K562 (cell line): ENCODE measurements at regions not wholly inside any gene's neighbourhood (a gene's known extent, or its start where the extent isn't known, plus 50 kb on each side); places are given as distances from the start of the nearest gene placed in this dataset.

Experiments
- ARID1B ChIP-seq: fragments of 450-650 bp; IDR thresholded peaks from 2 replicates; pipeline ENCODE4 v1.6.1; 2016; ENCODE audit warnings: antibody characterized with exemption, mild to moderate bottlenecking, inconsistent platforms
- ATF7 ChIP-seq: fragments of 450-650 bp; IDR thresholded peaks from 2 replicates; pipeline ENCODE4 v1.7.1; 2014; ENCODE audit warnings: mild to moderate bottlenecking, moderate library complexity
- BCL6 ChIP-seq: fragments of 250-450 bp; sonication (Bioruptor Pico); IDR thresholded peaks from 2 replicates; pipeline ENCODE4 v1.4.0; 2020
- CBX1 ChIP-seq: sonication (generic); IDR thresholded peaks from 2 replicates; pipeline ENCODE4 v1.6.1; 2016; ENCODE audit warnings: antibody characterized with exemption, low read depth, mild to moderate bottlenecking
- CBX2 ChIP-seq: fragments of 200-600 bp; sonication (generic); IDR thresholded peaks from one replicate; pipeline ENCODE4 v1.6.1; 2012; ENCODE audit warnings: mild to moderate bottlenecking, low read length, inconsistent platforms; ENCODE audit not compliant: insufficient read depth, poor library complexity, severe bottlenecking
- FIP1L1 ChIP-seq: fragments of 200-400 bp; formaldehyde crosslinking; IDR thresholded peaks from 2 replicates; pipeline ENCODE4 v1.6.1; 2018; ENCODE audit warnings: mild to moderate bottlenecking, low read depth, low read length; ENCODE audit not compliant: poor library complexity, severe bottlenecking
- GABPB2 ChIP-seq: fragments of 250-450 bp; sonication (Bioruptor Pico); conservative IDR thresholded peaks from 2 replicates; pipeline ENCODE4 v1.5.1; 2021; ENCODE audit warnings: mild to moderate bottlenecking
- GATA2 ChIP-seq: sonication (generic); formaldehyde crosslinking; IDR thresholded peaks from 2 replicates; pipeline ENCODE4 v1.4.0; 2020; ENCODE audit warnings: mild to moderate bottlenecking, missing genetic modification reagents
- HDAC8 ChIP-seq: fragments of 450-650 bp; IDR thresholded peaks from 2 replicates; pipeline ENCODE4 v1.6.1; 2016; ENCODE audit warnings: mild to moderate bottlenecking, missing genetic modification characterization, moderate library complexity, missing compliant biosample characterization
- MAZ ChIP-seq, 2 experiments: fragments of 450-650 bp in 1 of 2; sonication (generic) in 1 of 2; formaldehyde crosslinking; IDR thresholded peaks in 1 of 2; conservative IDR thresholded peaks in 1 of 2; 2 replicates each; pipeline versions ENCODE4 v1.4.0 to v1.5.0; 2020; ENCODE audit warnings: mild to moderate bottlenecking in 1 of 2, missing genetic modification reagents in 1 of 2
- NFE2L1 ChIP-seq: fragments of 450-650 bp; IDR thresholded peaks from 2 replicates; pipeline ENCODE4 v1.6.1; 2016; ENCODE audit warnings: missing genetic modification characterization, low read depth, mild to moderate bottlenecking, missing compliant biosample characterization, moderate library complexity, borderline replicate concordance
- NR3C1 ChIP-seq: sonication (generic); formaldehyde crosslinking; IDR thresholded peaks from 2 replicates; pipeline ENCODE4 v1.8.1; 2022; ENCODE audit warnings: missing genetic modification reagents
- SNIP1 ChIP-seq: fragments of 450-650 bp; IDR thresholded peaks from 2 replicates; pipeline ENCODE4 v1.7.1; 2017; ENCODE audit warnings: low read depth, mild to moderate bottlenecking
- TARDBP ChIP-seq: fragments of 450-650 bp; IDR thresholded peaks from 2 replicates; pipeline ENCODE4 v1.6.1; 2016
- TCF7L2 ChIP-seq: fragments of 150-350 bp; IDR thresholded peaks from 2 replicates; pipeline ENCODE4 v1.6.1; 2016; ENCODE audit warnings: low read depth, mild to moderate bottlenecking, low read length, moderate library complexity
- ZKSCAN1 ChIP-seq: fragments of 150-350 bp; IDR thresholded peaks from 2 replicates; pipeline ENCODE4 v1.6.1; 2016; ENCODE audit warnings: low read depth, low read length
- ZNF24 ChIP-seq: fragments of 450-650 bp; IDR thresholded peaks from 2 replicates; pipeline ENCODE4 v1.6.1; 2016
- ZNF263 ChIP-seq: sonication (generic); formaldehyde crosslinking; IDR thresholded peaks from 2 replicates; pipeline ENCODE4 v1.8.0; 2022; ENCODE audit warnings: mild to moderate bottlenecking, missing genetic modification reagents, borderline replicate concordance
- ZNF507 ChIP-seq: conservative IDR thresholded peaks from 2 replicates; pipeline ENCODE4 v1.6.1; 2017; ENCODE audit warnings: missing genetic modification characterization, missing compliant biosample characterization
- ZNF76 ChIP-seq: fragments of 250-450 bp; sonication (Bioruptor Pico); IDR thresholded peaks from 2 replicates; pipeline ENCODE4 v1.4.0; 2020; ENCODE audit warnings: mild to moderate bottlenecking, moderate library complexity, borderline replicate concordance
- ZNF766 ChIP-seq: fragments of 200-800 bp; sonication (Bioruptor generic); conservative IDR thresholded peaks from 2 replicates; pipeline ENCODE4 v1.6.1; 2016; ENCODE audit warnings: missing genetic modification characterization, missing compliant biosample characterization
- ZNF79 ChIP-seq: fragments of 250-450 bp; sonication (Bioruptor Pico); IDR thresholded peaks from 2 replicates; pipeline ENCODE4 v1.4.0; 2020; ENCODE audit warnings: low read depth, mild to moderate bottlenecking, moderate library complexity
- TF ChIP-seq, protein P1 (sequence below): sonication (generic); formaldehyde crosslinking; IDR thresholded peaks from 2 replicates; pipeline ENCODE4 v1.8.1; 2023; ENCODE audit warnings: mild to moderate bottlenecking, missing genetic modification reagents
- TF ChIP-seq, protein P2 (sequence below): sonication (generic); IDR thresholded peaks from 2 replicates; pipeline ENCODE4 v1.6.1; 2016
- TF ChIP-seq, protein P3 (sequence below): fragments of 450-650 bp; IDR thresholded peaks from 2 replicates; pipeline ENCODE4 v1.6.1; 2017; ENCODE audit warnings: antibody characterized with exemption, mild to moderate bottlenecking

DNA sequence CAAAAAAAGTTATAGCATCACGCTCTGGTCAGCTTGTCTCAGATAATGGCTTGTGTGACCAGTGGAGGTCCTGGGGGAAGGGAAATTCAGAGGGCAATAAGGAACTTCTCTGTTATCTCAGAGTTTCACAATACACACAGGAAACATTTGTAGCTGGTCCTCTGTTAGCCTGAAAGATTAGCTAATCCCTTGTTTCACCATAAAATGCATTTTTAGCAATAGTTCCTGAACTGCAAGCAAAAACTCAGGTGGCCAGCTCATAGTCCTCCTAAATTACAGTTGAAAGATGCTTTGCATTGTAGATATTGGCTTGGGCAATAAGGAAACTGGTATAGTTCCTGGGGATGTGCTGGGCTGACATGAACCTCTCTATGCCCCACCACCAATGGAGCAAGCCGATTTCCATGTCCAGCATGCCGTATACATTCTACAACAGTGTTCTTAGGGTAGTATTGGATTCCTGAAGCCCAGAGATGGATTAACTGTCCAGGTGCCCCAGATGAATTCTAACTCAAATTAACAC lies 141.5 kb upstream of the TBL1XR1 start (continued):
- TF ChIP-seq, protein P1, sequence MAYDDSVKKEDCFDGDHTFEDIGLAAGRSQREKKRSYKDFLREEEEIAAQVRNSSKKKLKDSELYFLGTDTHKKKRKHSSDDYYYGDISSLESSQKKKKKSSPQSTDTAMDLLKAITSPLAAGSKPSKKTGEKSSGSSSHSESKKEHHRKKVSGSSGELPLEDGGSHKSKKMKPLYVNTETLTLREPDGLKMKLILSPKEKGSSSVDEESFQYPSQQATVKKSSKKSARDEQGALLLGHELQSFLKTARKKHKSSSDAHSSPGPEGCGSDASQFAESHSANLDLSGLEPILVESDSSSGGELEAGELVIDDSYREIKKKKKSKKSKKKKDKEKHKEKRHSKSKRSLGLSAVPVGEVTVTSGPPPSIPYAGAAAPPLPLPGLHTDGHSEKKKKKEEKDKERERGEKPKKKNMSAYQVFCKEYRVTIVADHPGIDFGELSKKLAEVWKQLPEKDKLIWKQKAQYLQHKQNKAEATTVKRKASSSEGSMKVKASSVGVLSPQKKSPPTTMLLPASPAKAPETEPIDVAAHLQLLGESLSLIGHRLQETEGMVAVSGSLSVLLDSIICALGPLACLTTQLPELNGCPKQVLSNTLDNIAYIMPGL = no peak
- TF ChIP-seq ZNF76 = no peak
- TF ChIP-seq BCL6 = no peak
- TF ChIP-seq ATF7 = peak; percentile 42; the same call in 1 of the 2 replicates
- TF ChIP-seq ZNF79 (CRISPR knock-in tag) = no peak
- no peak for TF ChIP-seq CBX2
- TF ChIP-seq SNIP1 = no peak
- no peak for TF ChIP-seq HDAC8
- TF ChIP-seq NR3C1 (CRISPR knock-in tag) = no peak
- TF ChIP-seq ZNF766 (CRISPR knock-in tag) = 0 out of 2 replicates have a peak, but pooled peaks have one; percentile 41
- no peak for TF ChIP-seq FIP1L1
- TF ChIP-seq, protein P2, sequence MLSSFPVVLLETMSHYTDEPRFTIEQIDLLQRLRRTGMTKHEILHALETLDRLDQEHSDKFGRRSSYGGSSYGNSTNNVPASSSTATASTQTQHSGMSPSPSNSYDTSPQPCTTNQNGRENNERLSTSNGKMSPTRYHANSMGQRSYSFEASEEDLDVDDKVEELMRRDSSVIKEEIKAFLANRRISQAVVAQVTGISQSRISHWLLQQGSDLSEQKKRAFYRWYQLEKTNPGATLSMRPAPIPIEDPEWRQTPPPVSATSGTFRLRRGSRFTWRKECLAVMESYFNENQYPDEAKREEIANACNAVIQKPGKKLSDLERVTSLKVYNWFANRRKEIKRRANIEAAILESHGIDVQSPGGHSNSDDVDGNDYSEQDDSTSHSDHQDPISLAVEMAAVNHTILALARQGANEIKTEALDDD = peak; percentile 46; the same call in 1 of the 2 replicates
- TF ChIP-seq ZNF263 = no peak
- TF ChIP-seq NFE2L1 (tag) = no peak
- no peak for TF ChIP-seq TARDBP
- no peak for TF ChIP-seq CBX1
- no peak for TF ChIP-seq ZKSCAN1
- TF ChIP-seq, protein P3, sequence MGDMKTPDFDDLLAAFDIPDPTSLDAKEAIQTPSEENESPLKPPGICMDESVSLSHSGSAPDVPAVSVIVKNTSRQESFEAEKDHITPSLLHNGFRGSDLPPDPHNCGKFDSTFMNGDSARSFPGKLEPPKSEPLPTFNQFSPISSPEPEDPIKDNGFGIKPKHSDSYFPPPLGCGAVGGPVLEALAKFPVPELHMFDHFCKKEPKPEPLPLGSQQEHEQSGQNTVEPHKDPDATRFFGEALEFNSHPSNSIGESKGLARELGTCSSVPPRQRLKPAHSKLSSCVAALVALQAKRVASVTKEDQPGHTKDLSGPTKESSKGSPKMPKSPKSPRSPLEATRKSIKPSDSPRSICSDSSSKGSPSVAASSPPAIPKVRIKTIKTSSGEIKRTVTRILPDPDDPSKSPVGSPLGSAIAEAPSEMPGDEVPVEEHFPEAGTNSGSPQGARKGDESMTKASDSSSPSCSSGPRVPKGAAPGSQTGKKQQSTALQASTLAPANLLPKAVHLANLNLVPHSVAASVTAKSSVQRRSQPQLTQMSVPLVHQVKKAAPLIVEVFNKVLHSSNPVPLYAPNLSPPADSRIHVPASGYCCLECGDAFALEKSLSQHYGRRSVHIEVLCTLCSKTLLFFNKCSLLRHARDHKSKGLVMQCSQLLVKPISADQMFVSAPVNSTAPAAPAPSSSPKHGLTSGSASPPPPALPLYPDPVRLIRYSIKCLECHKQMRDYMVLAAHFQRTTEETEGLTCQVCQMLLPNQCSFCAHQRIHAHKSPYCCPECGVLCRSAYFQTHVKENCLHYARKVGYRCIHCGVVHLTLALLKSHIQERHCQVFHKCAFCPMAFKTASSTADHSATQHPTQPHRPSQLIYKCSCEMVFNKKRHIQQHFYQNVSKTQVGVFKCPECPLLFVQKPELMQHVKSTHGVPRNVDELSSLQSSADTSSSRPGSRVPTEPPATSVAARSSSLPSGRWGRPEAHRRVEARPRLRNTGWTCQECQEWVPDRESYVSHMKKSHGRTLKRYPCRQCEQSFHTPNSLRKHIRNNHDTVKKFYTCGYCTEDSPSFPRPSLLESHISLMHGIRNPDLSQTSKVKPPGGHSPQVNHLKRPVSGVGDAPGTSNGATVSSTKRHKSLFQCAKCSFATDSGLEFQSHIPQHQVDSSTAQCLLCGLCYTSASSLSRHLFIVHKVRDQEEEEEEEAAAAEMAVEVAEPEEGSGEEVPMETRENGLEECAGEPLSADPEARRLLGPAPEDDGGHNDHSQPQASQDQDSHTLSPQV = peak; percentile 75
- TF ChIP-seq ZNF507 (tag) = no peak
- TF ChIP-seq GATA2 (CRISPR knock-in tag) = peak; percentile 65
- no peak for TF ChIP-seq GABPB2 (CRISPR knock-in tag)
- TF ChIP-seq MAZ (CRISPR knock-in tag; conservative IDR thresholded peaks at IDR 0.05 in 1 of 2, IDR thresholded peaks at IDR 0.05 in 1 of 2) = no peak
- TF ChIP-seq TCF7L2 = no peak
- no peak for TF ChIP-seq ZNF24
- peak; percentile 92 for TF ChIP-seq ARID1B
